ENCODE measurements at regions not wholly inside any gene's neighbourhood (a gene's known extent, or its start where the extent isn't known, plus 50 kb on each side); places are given as distances from the start of the nearest gene placed in this dataset.

GRCh38 chr4:151952137-151952536 is 191.3 kb upstream of the GATB start:
- BruUV-seq (replicated peaks), result no TSS peak
- ChIA-PET SMC1A (ENCODE audit: uncharacterized antibody, unreplicated experiment) (no interaction called here), POLR2A (no interaction called here), CTCF (no interaction called here), RAD21 (ENCODE audit: unreplicated experiment) (no interaction called here)
- no peaks in the 10 kb centered on the region; a peak in 1 of 4 replicates for H3K27me3 ChIP-seq (replicated peaks in 1 of 2; ENCODE audit: control insufficient read depth in 2 of 2, insufficient read depth in 2 of 2, low read length in 1 of 2)
- no peak for FAIRE-seq
- intact Hi-C loops (cut with micrococcal nuclease; ENCODE audit: unreplicated experiment), result no loop called here
- H3K9ac ChIP-seq (ENCODE audit: control insufficient read depth, insufficient read depth, low read length), result no peak overlapping the region
- H3K4me1 ChIP-seq (ENCODE audit: control insufficient read depth, insufficient read depth, low read length), result no peaks in the 10 kb centered on the region
- no peak overlapping the region for H3K4me2 ChIP-seq (ENCODE audit: control insufficient read depth, insufficient read depth)
- no peak for TF ChIP-seq EGR1 (IDR thresholded peaks at IDR 0.05; ENCODE audit: borderline replicate concordance in 1 of 2, low read depth in 2 of 2, low read length in 2 of 2)
- no peak for TF ChIP-seq BHLHE40 (IDR thresholded peaks at IDR 0.05; ENCODE audit: borderline replicate concordance in 1 of 2, low read depth in 2 of 2, low read length in 1 of 2)
- TF ChIP-seq SUPT20H (IDR thresholded peaks at IDR 0.05; ENCODE audit: borderline replicate concordance, control insufficient read depth, low read depth, low read length), result no peak
- TF ChIP-seq, protein P1, sequence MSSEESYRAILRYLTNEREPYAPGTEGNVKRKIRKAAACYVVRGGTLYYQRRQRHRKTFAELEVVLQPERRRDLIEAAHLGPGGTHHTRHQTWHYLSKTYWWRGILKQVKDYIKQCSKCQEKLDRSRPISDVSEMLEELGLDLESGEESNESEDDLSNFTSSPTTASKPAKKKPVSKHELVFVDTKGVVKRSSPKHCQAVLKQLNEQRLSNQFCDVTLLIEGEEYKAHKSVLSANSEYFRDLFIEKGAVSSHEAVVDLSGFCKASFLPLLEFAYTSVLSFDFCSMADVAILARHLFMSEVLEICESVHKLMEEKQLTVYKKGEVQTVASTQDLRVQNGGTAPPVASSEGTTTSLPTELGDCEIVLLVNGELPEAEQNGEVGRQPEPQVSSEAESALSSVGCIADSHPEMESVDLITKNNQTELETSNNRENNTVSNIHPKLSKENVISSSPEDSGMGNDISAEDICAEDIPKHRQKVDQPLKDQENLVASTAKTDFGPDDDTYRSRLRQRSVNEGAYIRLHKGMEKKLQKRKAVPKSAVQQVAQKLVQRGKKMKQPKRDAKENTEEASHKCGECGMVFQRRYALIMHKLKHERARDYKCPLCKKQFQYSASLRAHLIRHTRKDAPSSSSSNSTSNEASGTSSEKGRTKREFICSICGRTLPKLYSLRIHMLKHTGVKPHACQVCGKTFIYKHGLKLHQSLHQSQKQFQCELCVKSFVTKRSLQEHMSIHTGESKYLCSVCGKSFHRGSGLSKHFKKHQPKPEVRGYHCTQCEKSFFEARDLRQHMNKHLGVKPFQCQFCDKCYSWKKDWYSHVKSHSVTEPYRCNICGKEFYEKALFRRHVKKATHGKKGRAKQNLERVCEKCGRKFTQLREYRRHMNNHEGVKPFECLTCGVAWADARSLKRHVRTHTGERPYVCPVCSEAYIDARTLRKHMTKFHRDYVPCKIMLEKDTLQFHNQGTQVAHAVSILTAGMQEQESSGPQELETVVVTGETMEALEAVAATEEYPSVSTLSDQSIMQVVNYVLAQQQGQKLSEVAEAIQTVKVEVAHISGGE (CRISPR knock-in tag; IDR thresholded peaks at IDR 0.05), result no peak
- TF ChIP-seq SMAD5 (IDR thresholded peaks at IDR 0.05; ENCODE audit: low read depth), result no peak
- TF ChIP-seq SIN3A (IDR thresholded peaks at IDR 0.05; ENCODE audit: low read depth, low read length), result no peak
- H3K36me3 ChIP-seq (ENCODE audit: control insufficient read depth in 2 of 2, insufficient read depth in 2 of 2, low read length in 1 of 2), result no peaks in the 10 kb centered on the region
- in situ Hi-C loops (cut with MboI), result no loop called here
- no peak overlapping the region for H3K27ac ChIP-seq (ENCODE audit: control insufficient read depth, insufficient read depth)
- H3K79me2 ChIP-seq (ENCODE audit: control insufficient read depth, insufficient read depth, low read length), result no peaks in the 10 kb centered on the region
- no peak for ATAC-seq
- H2AFZ ChIP-seq (ENCODE audit: control insufficient read depth, low read depth, low read length), result no peak overlapping the region
- no peak for DNase-seq (ENCODE audit: low read depth, low spot score)
- no peaks in the 10 kb centered on the region; the same call in 1 of the 3 replicates for H3K9me3 ChIP-seq (replicated peaks; ENCODE audit: control insufficient read depth, insufficient read depth, low read length)
- no peaks in the 10 kb centered on the region for H4K20me1 ChIP-seq (ENCODE audit: control insufficient read depth, insufficient read depth)
- no peak overlapping the region for H3K4me3 ChIP-seq
- WGBS (ENCODE audit: insufficient coverage, insufficient replicate concordance, low lambda C conversion rate, missing lambda C conversion rate), result 18% methylated on average over 4 of the region's 4 CpGs

All from GM12878 (cell line).